ENCODE measurements at regions not wholly inside any gene's neighbourhood (a gene's known extent, or its start where the extent isn't known, plus 50 kb on each side); places are given as distances from the start of the nearest gene placed in this dataset.

- Histone ChIP-seq H3K27ac (ENCODE audit: insufficient read length, low read depth, low read length) (no peak overlapping the region), H2AK5ac (ENCODE audit: insufficient read length, low read length) (no peak overlapping the region), H2BK5ac (ENCODE audit: insufficient read length, low read length) (no peak overlapping the region), H4K8ac (replicated peaks; ENCODE audit: insufficient read length, low read depth, low read length) (no peak overlapping the region), H3K9me3 (ENCODE audit: control insufficient read depth, low read depth, low read length) (no peaks in the 10 kb centered on the region), H4K91ac (ENCODE audit: insufficient read length, low read depth, low read length) (no peak overlapping the region), H3T11ph (ENCODE audit: low read length) (no peak overlapping the region), H3K4me1 (ENCODE audit: insufficient read depth, low read length) (no peaks in the 10 kb centered on the region), H2BK12ac (ENCODE audit: insufficient read length, low read depth, low read length) (no peak overlapping the region), H3K4me2 (ENCODE audit: insufficient read depth, insufficient read length, low read length) (no peak overlapping the region), H2BK120ac (ENCODE audit: low read depth, low read length, poor library complexity, severe bottlenecking) (no peak overlapping the region), H3K79me1 (ENCODE audit: insufficient read depth, low read depth, low read length, poor library complexity, severe bottlenecking) (no peaks in the 10 kb centered on the region), H4K5ac (ENCODE audit: insufficient read length, low read depth, low read length) (no peak overlapping the region), H3K23me2 (ENCODE audit: insufficient read length, low read depth, low read length, poor library complexity, severe bottlenecking) (no peaks in the 10 kb centered on the region), H3K56ac (ENCODE audit: insufficient read length, low read depth, low read length) (no peak overlapping the region), H3K27me3 (ENCODE audit: insufficient read depth, low read length) (no peaks in the 10 kb centered on the region), H3K9ac (ENCODE audit: extremely low read depth, insufficient read length, low read length) (no peak overlapping the region), H3K23ac (ENCODE audit: insufficient read length, low read depth, low read length) (no peak overlapping the region), H3K4ac (ENCODE audit: low read depth, low read length) (no peak overlapping the region), H3K14ac (ENCODE audit: insufficient read depth, low read length) (no peak overlapping the region), H3K79me2 (ENCODE audit: insufficient read depth, low read length) (no peaks in the 10 kb centered on the region), H4K20me1 (ENCODE audit: control insufficient read depth, insufficient read depth, insufficient read length) (no peaks in the 10 kb centered on the region), H2BK20ac (ENCODE audit: low read depth, low read length, poor library complexity, severe bottlenecking) (no peak overlapping the region), H3K18ac (ENCODE audit: insufficient read length, low read depth, low read length) (no peak overlapping the region), H2AFZ (ENCODE audit: low read length) (no peak overlapping the region), H2BK15ac (ENCODE audit: low read depth, low read length) (no peak overlapping the region)
- Mint-ChIP-seq H3K27me3 (ENCODE audit: low read depth) (no peaks in the 10 kb centered on the region), H3K36me3 (ENCODE audit: insufficient read depth in 1 of 3, low read depth in 3 of 3) (no peaks in the 10 kb centered on the region), H3K27ac (no peak overlapping the region), H3K9me3 (no peaks in the 10 kb centered on the region; a peak in 1 of 5 replicates), H3K4me3 (no peak overlapping the region), H3K4me1 (peaks cover 7 to 14% of the 10 kb centered on the region in 2 experiments)
- WGBS (ENCODE audit: extremely low coverage, insufficient read length, low lambda C conversion rate), result no CpG with 5 or more reads among the region's 2 CpGs
- no peak for DNase-seq
- TF ChIP-seq CTCF (conservative IDR thresholded peaks at IDR 0.05), result no peak
Measured at GRCh38 chr7:123293710-123294109, 93.9 kb upstream of the SLC13A1 start.

Data from H9 (cell line).